Activated T-helper 2 cell treated with anti-CD3 and anti-CD28 coated beads, Interferon-gamma antibody, Interleukin-2, Interleukin-4, amounts not matched to agents 10 μg/mL and 5 μg/mL and 100 μg/mL, durations not matched to agents 14 hours and 24 hours and 36 hours (primary cell): ENCODE measurements at regions not wholly inside any gene's neighbourhood (a gene's known extent, or its start where the extent isn't known, plus 50 kb on each side); places are given as distances from the start of the nearest gene placed in this dataset.

Experiments used
- DNase-seq: peaks from one replicate; pipeline ENCODE4 v3.0.0; 2021; ENCODE audit warnings: low spot score
- H3K27ac Mint-ChIP-seq: one replicate; pipeline ENCODE4 v1.8.0; 2021; ENCODE audit warnings: mixed read lengths
- H3K27me3 Mint-ChIP-seq: one replicate; pipeline ENCODE4 v1.8.0; 2021; ENCODE audit warnings: low read depth, mixed read lengths
- H3K36me3 Mint-ChIP-seq: one replicate; pipeline ENCODE4 v1.8.0; 2021; ENCODE audit warnings: low read depth, mixed read lengths
- H3K4me1 Mint-ChIP-seq: one replicate; pipeline ENCODE4 v1.8.0; 2021; ENCODE audit warnings: low read depth, mixed read lengths
- H3K4me3 Mint-ChIP-seq: one replicate; pipeline ENCODE4 v1.8.0; 2021; ENCODE audit warnings: low read depth, mild to moderate bottlenecking, moderate library complexity, mixed read lengths
- H3K9me3 Mint-ChIP-seq: one replicate; pipeline ENCODE4 v1.8.0; 2021; ENCODE audit warnings: mixed read lengths
- intact Hi-C: fragments of 100-400 bp; cut with micrococcal nuclease; formaldehyde crosslinking; loops from one replicate; pipeline ENCODE4 v1.15.1; 2023

DNA sequence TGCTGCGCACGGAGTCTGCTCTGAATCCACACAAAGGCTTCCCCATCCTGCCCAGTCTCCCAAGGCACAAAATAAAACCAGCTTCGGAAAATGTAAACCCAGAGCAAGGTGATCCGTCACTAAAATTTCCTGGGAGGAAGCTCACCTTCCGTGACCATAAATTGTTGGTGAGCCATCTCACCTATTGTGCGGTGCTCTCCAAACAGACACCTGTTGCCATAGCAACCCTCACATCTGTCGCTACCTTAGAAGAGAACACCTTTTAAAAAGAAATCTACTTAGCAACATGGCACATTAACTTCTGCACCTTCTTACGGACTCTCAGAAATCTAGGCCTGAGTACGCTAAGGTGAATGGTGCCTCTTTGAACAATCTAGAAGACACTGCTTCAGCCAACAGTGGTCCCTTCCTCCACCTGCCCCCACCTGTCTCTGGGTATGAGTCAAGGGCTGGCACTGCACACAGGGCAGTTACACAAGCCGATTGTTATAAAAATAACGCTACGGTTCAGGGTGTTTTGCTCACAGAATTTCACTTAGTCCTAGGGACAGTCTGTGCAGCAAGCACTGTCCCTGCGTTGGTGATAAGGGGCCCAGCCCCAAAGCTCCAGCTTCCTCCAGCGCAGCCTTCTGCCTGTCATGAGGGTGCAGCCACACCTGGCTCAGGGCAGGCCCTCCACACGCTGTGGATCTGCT, 114.9 kb upstream of the ID2 start:
- intact Hi-C loops, result no loop called here
- peaks cover 6% of the 10 kb centered on the region for H3K4me1 Mint-ChIP-seq
- peaks cover 8% of the 10 kb centered on the region for H3K27me3 Mint-ChIP-seq
- no peak for DNase-seq
- no peak overlapping the region for H3K4me3 Mint-ChIP-seq
- H3K27ac Mint-ChIP-seq, result no peak overlapping the region
- peaks cover 9% of the 10 kb centered on the region for H3K9me3 Mint-ChIP-seq
- peaks cover 4% of the 10 kb centered on the region for H3K36me3 Mint-ChIP-seq

DNA sequence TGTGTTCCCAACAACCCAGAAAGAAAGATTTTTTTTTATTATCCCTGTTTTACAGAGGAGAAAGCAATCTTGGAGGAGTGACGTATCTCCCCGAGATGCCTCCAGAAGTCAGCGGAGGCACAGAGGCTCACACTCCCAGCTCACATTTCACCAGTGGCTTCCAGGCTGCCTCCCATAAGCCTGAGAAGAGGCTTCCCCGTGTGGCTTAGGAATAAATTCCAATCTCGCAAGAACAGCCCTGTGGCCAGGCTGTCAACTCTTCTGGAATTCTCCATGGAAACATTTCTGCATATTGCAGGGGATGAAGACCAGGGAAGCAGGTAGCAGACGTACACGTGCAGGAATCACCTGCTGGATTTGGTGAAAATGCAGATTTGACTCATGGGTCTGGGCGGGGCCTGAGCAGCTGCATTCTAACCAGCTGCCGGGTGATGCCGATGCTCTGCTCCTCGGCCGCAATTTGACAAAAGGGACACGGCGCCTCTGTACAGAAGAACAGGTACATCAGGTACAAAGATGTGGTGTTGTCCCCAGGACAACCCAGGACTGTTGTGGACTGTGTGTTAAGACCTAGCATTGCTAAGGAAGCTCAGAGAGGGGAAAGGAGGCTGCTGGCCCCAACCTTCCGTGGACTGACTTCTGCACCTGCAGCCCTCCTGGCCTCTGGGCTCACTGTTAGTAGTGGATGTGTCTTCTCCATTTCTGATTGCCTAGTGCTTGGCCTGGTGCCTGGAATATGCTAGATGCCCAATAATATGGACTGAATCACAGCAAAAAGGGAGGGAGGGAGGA, 114.2 kb upstream of the ID2 start:
- Mint-ChIP-seq H3K4me1 (peaks cover 6% of the 10 kb centered on the region), H3K4me3 (no peak overlapping the region), H3K36me3 (no peaks in the 10 kb centered on the region), H3K27ac (no peak overlapping the region), H3K9me3 (peaks cover 2% of the 10 kb centered on the region), H3K27me3 (peaks cover 8% of the 10 kb centered on the region)
- no peak for DNase-seq
- intact Hi-C loops, result no loop called here

DNA sequence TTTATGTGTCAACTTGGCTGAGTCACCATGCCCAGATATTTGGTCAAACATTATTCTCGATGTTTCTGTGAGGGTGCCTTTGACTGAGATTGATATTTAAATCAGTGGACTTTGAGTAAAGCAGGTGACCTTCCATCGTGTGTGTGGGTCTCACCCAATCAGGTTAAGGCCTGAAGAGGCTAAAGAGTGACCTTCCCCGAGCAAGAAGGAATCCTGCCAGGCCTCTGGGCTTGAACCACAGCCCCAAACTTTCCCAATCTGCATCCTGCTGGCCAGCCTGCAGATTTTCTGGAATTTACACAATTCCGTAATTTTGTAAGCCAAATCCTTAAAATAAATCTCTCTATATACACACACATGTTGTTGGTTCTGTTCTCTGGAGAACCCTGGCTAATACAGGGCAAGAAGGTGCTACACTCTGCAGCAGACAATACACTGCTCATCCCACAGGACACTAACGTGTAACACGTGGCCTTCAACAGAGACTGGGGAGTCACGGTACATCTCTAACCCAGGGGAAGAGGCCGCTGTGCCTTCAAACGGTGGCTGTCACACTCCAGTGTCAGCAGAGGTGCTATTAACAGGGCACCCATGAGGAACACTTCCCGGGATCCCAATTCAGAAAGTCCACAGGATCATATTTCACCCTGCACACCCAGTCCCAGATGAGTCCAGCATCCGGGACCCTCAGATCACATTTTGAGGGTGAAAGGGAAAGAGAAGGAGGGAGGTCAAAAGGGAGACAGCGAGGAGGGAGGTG, 113.1 kb upstream of the ID2 start:
- no peak overlapping the region for H3K27ac Mint-ChIP-seq
- H3K4me1 Mint-ChIP-seq, result peaks cover 4% of the 10 kb centered on the region
- DNase-seq, result no peak
- intact Hi-C loops, result no loop called here
- H3K36me3 Mint-ChIP-seq, result no peaks in the 10 kb centered on the region
- no peak overlapping the region for H3K4me3 Mint-ChIP-seq
- H3K9me3 Mint-ChIP-seq, result no peaks in the 10 kb centered on the region
- H3K27me3 Mint-ChIP-seq, result peaks cover 8% of the 10 kb centered on the region

DNA sequence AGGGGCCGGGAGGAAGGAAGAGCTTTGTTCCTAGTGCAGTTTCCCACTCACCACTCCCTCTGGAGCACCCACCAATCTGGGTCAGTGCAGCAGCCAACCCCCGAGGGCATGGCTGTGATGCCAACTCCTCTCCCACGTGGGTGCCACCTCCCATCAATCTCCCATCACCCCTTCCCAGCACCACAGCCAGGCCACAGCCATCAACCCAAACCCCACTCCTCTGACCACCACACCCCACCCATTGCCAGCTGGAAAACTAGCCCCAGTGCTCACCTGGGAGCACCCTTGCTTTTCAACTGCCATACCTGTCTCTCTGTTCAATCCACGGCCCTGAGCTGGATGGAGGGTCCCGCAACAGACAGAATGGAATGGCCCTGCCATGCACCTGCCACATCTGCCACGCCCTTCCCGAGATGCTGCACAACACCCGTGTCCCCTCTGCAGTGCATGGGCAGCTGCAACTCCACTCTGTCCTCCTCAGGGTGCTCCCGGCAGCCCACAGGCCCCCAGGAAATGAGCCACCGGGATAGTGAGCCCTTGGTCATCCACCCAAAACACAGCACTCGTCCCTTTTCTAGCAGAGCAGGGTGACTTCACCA, 112.4 kb upstream of the ID2 start:
- Mint-ChIP-seq H3K36me3 (no peaks in the 10 kb centered on the region), H3K4me1 (no peaks in the 10 kb centered on the region), H3K27me3 (peaks cover 8% of the 10 kb centered on the region), H3K9me3 (no peaks in the 10 kb centered on the region), H3K4me3 (no peak overlapping the region), H3K27ac (no peak overlapping the region)
- intact Hi-C loops, result no loop called here
- DNase-seq, result no peak

DNA sequence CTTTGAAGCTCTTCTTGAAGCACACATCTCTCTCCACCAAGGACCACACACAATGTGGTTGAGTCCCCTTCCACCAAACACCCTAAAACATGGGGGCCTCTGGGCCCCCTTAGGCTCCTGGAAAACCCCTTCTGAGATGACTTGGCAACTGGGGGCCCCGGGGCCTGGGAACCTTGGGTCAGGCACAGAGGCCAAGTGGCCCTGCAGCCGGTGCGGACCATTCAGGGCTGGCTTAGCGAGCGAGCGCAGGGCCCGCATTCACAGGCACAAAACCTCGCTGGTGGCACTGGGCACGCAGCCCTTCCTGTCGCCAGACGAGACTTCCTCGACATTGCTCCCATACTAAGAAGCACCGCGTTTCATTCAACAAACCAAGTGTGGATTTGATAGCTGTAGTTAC, 111.2 kb upstream of the ID2 start:
- Mint-ChIP-seq H3K4me3 (no peak overlapping the region), H3K27ac (no peak overlapping the region), H3K4me1 (peaks cover 9% of the 10 kb centered on the region), H3K9me3 (no peaks in the 10 kb centered on the region), H3K36me3 (no peaks in the 10 kb centered on the region), H3K27me3 (peaks cover 8% of the 10 kb centered on the region)
- no peak for DNase-seq
- intact Hi-C loops, result no loop called here

DNA sequence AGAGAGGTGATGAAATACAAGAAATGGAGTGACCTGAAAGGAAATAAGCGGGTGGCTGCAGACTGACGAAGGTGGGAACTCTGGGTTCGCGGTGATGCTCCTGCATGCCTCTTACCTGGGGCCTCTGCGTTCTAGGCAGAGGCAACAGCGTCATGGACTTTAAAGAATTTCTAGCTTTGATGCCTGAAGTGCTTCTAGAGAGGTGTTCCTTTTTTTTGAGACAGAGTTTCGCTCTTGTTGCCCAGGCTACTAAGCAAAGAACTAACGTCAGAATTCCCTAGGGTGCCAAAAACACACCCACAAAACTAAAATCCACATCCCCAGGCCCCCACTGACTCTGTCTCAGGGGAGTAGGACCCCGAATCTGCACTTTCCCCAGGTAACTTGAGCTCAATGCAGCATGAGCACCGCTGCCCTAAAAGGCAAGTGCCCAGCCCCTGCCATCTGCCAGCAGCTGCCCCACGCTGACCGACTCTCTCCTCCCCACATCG, 110.5 kb upstream of the ID2 start:
- Mint-ChIP-seq H3K9me3 (no peaks in the 10 kb centered on the region), H3K4me3 (no peak overlapping the region), H3K27me3 (peaks cover 8% of the 10 kb centered on the region), H3K4me1 (peaks cover 17% of the 10 kb centered on the region), H3K36me3 (no peaks in the 10 kb centered on the region), H3K27ac (no peak overlapping the region)
- intact Hi-C loops, result no loop called here
- DNase-seq, result no peak

DNA sequence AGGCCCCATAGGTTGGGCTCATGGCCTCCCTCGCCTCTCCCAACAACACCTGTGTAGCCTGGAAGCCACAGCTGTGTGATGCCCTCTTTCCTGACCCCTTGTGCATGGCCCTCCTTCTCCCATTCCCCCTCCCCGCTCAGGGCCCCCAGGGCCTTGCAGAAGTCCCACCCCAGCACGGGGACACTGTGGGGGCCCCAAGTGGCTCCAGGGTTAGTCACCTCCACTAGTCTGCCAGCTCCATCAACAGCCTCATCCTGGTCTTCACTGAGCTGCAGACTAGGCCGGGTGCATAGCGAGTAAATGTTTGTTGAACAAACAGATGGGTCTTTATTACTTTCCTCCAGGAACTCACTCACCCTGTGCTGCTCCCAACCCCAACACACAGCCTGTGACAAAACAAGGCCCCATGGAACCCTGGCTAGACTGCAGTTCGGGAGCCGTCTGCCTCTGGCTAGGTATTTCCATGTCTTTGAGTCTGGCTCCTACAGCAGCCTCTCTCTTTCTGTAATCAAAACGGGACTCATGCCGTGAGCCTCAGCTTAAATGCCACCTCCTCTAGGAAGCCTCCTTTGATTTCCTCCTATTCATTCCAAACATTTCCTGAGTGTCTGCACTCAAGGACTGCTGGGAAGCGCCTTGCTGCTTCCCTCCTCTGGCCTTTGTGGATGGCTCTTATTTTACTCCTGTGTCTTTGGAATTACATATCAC, 109.9 kb upstream of the ID2 start:
- no peak overlapping the region for H3K27ac Mint-ChIP-seq
- no peak for DNase-seq
- intact Hi-C loops, result no loop called here
- H3K36me3 Mint-ChIP-seq, result no peaks in the 10 kb centered on the region
- H3K9me3 Mint-ChIP-seq, result no peaks in the 10 kb centered on the region
- H3K27me3 Mint-ChIP-seq, result peaks cover 5% of the 10 kb centered on the region
- H3K4me1 Mint-ChIP-seq, result peaks cover 23% of the 10 kb centered on the region
- H3K4me3 Mint-ChIP-seq, result no peak overlapping the region

DNA sequence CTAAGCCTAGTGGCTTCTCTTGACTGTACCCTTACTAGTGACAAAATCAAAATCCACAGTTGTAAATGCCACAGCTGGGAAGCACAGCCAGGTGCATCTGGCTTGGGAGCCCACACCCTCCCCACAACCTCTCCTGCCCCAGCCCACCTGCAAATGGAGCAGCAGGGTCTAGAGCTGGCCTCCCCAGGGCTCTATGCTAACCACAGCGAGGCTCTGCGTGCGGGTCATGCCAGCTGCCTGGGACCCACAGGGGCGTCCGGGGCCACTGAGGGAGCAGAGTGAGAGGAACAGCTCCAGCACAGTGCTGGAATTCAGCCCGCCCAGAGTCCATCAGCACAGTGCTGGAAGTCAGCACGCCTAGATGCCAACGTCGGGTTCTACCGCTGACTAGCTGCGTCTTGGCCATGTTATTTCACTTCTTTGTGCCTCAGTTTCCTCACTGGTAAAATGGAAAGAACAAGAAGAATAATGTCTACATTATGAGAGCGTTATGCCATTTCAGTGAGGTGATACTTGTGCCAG, 109.1 kb upstream of the ID2 start:
- H3K4me3 Mint-ChIP-seq, result no peak overlapping the region
- DNase-seq, result no peak

DNA sequence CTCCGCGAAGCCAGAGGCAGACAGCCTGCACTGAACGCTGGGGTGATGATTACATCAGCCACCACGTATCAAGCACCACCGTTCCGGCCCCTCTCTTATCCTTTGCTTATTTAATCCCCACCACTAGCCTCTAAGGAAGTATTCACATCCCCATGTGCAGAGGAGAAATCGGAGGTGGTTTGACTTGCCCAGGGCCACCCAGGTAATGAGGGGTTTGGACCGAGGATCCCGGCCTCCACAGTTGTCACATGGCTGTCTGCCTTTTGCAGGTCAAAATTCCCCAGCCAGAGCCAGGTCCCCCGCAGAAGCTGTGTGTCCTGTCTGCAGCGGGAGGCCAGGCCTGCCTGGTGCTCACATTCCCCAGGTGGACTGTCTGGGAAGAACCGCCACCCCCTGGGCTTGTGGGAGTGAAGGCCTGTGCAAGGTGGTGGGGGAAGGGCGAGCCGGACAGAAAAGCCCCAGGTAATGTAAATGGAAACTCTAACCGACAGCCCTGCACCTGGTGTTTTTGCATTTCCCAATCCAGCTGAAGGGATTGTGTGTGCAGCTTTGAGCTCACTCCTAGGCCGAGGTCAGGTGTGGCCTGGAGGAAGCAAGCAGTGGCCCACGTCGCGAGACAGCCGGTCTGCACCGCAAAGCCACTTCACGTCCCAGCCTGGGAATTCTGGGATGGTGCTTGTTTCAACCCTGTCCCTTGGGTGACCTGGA, 108.5 kb upstream of the ID2 start:
- H3K4me1 Mint-ChIP-seq, result peaks cover 28% of the 10 kb centered on the region
- H3K9me3 Mint-ChIP-seq, result no peaks in the 10 kb centered on the region
- intact Hi-C loops, result no loop called here
- H3K4me3 Mint-ChIP-seq, result no peak overlapping the region
- H3K27ac Mint-ChIP-seq, result no peak overlapping the region
- no peak for DNase-seq
- peaks cover 5% of the 10 kb centered on the region for H3K27me3 Mint-ChIP-seq
- no peaks in the 10 kb centered on the region for H3K36me3 Mint-ChIP-seq

More for the DNA sequence above, 109.1 kb upstream of the ID2 start:
- Mint-ChIP-seq H3K27me3 (peaks cover 5% of the 10 kb centered on the region), H3K36me3 (no peaks in the 10 kb centered on the region), H3K27ac (no peak overlapping the region), H3K4me1 (peaks cover 28% of the 10 kb centered on the region), H3K9me3 (no peaks in the 10 kb centered on the region)
- intact Hi-C loops, result no loop called here

DNA sequence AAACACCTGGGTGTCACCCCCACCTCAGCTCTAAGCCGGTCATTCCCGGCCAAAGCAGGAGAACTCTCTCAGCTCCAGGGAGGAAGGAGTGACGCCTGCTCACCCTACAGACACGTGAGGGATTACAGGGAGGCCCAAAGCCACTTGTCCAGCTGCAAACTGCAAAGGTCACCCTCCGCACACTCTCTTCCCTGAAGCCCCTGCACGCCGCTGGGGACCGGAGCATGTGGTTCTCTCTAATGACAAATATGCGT, 108.0 kb upstream of the ID2 start:
- H3K4me3 Mint-ChIP-seq, result no peak overlapping the region
- no peak overlapping the region for H3K27ac Mint-ChIP-seq
- DNase-seq, result no peak
- intact Hi-C loops, result no loop called here
- no peaks in the 10 kb centered on the region for H3K36me3 Mint-ChIP-seq
- no peaks in the 10 kb centered on the region for H3K9me3 Mint-ChIP-seq
- H3K27me3 Mint-ChIP-seq, result peaks cover 5% of the 10 kb centered on the region
- H3K4me1 Mint-ChIP-seq, result peaks cover 28% of the 10 kb centered on the region

DNA sequence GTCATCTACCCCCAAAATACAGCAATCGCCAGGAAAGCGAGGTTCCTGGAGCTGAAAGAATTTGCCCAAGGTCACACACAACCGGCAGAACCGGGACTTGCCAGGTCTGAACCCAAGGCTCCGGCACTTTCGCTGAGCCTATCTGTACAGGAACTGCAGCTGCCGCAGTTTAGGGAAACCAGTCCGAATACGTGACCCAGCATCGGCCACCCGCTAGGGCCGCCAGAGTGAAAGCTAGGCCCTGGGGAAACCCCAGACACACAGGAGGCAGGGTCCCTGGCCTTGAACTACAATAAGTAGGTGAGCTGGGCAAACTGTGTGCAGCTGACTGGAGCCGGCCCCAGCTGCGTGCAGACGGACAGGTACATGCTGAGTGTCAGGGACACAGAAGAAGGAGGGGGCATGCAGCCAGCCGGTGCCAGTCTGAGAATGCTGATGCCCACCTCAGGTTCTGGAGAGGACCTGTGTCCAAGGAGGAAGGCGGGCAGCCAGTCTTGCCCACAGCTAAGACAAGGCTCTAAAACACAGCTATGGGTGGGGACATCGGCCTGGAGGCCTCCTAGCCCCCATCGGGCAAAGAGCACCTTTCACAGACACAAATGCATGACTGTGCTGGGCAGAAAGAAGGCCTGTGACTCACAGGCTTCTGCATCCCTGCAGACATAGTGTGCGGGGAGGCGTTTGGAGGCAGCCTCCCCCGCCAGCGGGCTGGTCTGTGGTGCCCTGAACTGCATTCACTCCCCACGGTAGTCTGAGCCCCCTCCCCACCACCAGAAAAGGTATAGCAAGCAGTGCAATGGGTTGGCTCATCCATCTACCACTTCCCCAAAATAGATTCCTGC, 107.4 kb upstream of the ID2 start:
- no peak for DNase-seq
- intact Hi-C loops, result no loop called here
- Mint-ChIP-seq H3K36me3 (no peaks in the 10 kb centered on the region), H3K27me3 (peaks cover 3% of the 10 kb centered on the region), H3K4me1 (peaks cover 28% of the 10 kb centered on the region), H3K27ac (no peak overlapping the region), H3K4me3 (no peak overlapping the region), H3K9me3 (no peaks in the 10 kb centered on the region)
